ENCODE measurements at regions not wholly inside any gene's neighbourhood (a gene's known extent, or its start where the extent isn't known, plus 50 kb on each side); places are given as distances from the start of the nearest gene placed in this dataset.

GRCh38 chr13:78169386-78169785 is 250.8 kb upstream of the EDNRB start:
- intact Hi-C loops (cut with DNase I) = no loop called here
- no peak for DNase-seq
- WGBS, 2 donors = 31 to 57% methylated on average over 2 to 6 of the region's 6 CpGs

GRCh38 chr13:78168981-78169380 is 250.3 kb upstream of the EDNRB start:
- peaks cover 0 to 8% (median 0%) of the 10 kb centered on the region in 3 donors for H3K9me3 ChIP-seq
- TF ChIP-seq POLR2A (IDR thresholded peaks at IDR 0.05) = no peak
- no peak for TF ChIP-seq CTCF (IDR thresholded peaks at IDR 0.05)
- H3K4me3 ChIP-seq = no peak overlapping the region
- intact Hi-C loops (cut with DNase I) = no loop called here
- no peak for DNase-seq
- 0 to 54% methylated on average over 1 to 4 of the region's 4 CpGs for WGBS, 2 donors
- H3K36me3 ChIP-seq (replicated peaks in 1 of 2; ENCODE audit: insufficient read depth in 1 of 2, low read depth in 2 of 2) = no peaks in the 10 kb centered on the region
- ATAC-seq = no peak
- no peaks in the 10 kb centered on the region for H3K4me1 ChIP-seq
- no peak overlapping the region for H3K27ac ChIP-seq
- H3K27me3 ChIP-seq = no peaks in the 10 kb centered on the region

More at GRCh38 chr13:78169386-78169785, 250.8 kb upstream of the EDNRB start:
- no peak for ATAC-seq
- TF ChIP-seq POLR2A (IDR thresholded peaks at IDR 0.05) = no peak
- TF ChIP-seq CTCF (IDR thresholded peaks at IDR 0.05) = no peak
- Histone ChIP-seq H3K27me3 (no peaks in the 10 kb centered on the region), H3K27ac (no peak overlapping the region), H3K4me3 (no peak overlapping the region), H3K9me3 (peaks cover 0 to 8% (median 0%) of the 10 kb centered on the region in 3 donors), H3K4me1 (no peaks in the 10 kb centered on the region), H3K36me3 (replicated peaks in 1 of 2; ENCODE audit: insufficient read depth in 1 of 2, low read depth in 2 of 2) (no peaks in the 10 kb centered on the region)

GRCh38 chr13:78161266-78161665 is 242.6 kb upstream of the EDNRB start:
- DNase-seq (no peak), ATAC-seq (no peak)
- no peak overlapping the region for H3K4me3 ChIP-seq
- intact Hi-C loops (cut with DNase I) = no loop called here
- H3K27ac ChIP-seq = no peak overlapping the region
- H3K36me3 ChIP-seq (replicated peaks in 1 of 2; ENCODE audit: insufficient read depth in 1 of 2, low read depth in 2 of 2) = no peaks in the 10 kb centered on the region
- H3K9me3 ChIP-seq = no peaks in the 10 kb centered on the region
- TF ChIP-seq CTCF (IDR thresholded peaks at IDR 0.05) (no peak), POLR2A (IDR thresholded peaks at IDR 0.05) (no peak)
- H3K27me3 ChIP-seq = no peaks in the 10 kb centered on the region
- H3K4me1 ChIP-seq = no peaks in the 10 kb centered on the region

DNA sequence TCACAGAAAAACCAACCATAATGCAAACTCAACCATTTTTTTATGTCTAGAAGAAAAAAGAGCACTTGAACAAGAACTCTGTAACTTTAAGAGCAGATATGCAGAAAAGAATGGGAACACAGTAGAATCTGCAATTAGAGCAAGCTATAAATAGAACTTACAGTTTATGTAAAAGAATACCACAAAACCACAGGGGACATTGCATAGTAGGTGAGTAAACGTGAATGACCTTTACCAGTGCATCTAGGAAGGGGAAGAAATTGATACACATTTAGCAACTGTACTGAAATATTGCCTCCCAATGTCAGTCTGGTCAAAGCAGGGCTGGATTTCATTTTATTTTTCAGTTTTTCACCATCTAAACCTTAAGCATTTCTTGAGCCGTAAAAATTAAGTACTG is 242.2 kb upstream of the EDNRB start:
- ATAC-seq = no peak
- TF ChIP-seq CTCF (IDR thresholded peaks at IDR 0.05) (no peak), POLR2A (IDR thresholded peaks at IDR 0.05) (no peak)
- H3K27me3 ChIP-seq = no peaks in the 10 kb centered on the region
- H3K36me3 ChIP-seq (replicated peaks in 1 of 2; ENCODE audit: insufficient read depth in 1 of 2, low read depth in 2 of 2) = no peaks in the 10 kb centered on the region
- H3K27ac ChIP-seq = no peak overlapping the region
- H3K9me3 ChIP-seq = no peaks in the 10 kb centered on the region
- WGBS, 2 donors = 32 to 43% methylated on average over 2 of the region's 2 CpGs
- intact Hi-C loops (cut with DNase I) = no loop called here
- H3K4me1 ChIP-seq = no peaks in the 10 kb centered on the region
- no peak for DNase-seq
- no peak overlapping the region for H3K4me3 ChIP-seq

DNA sequence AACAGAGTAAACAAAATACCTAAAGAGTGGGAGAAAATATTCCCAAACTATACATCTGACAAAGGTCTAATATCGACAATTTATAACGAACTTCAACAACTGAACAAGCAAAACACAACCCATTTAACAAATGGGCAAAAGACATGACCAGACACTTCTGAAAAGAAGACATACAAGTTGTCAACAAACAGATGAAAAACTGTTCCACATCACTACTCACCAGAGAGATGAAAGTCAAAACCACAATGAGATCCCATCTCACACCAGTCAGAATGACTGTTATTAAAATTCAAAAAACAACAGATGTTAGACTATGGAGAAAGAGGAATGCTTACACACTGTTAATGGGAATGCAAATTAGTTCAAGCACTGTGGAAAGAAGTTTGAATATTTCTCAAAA is 233.8 kb upstream of the EDNRB start:
- Histone ChIP-seq H3K27me3 (peaks cover 0 to 4% of the 10 kb centered on the region in 2 donors), H3K4me1 (no peaks in the 10 kb centered on the region), H3K36me3 (replicated peaks in 1 of 2; ENCODE audit: insufficient read depth in 1 of 2, low read depth in 2 of 2) (no peaks in the 10 kb centered on the region), H3K4me3 (no peak overlapping the region), H3K27ac (no peak overlapping the region), H3K9me3 (no peaks in the 10 kb centered on the region)
- 84 to 85% methylated on average over 2 of the region's 2 CpGs for WGBS, 2 donors
- TF ChIP-seq CTCF (IDR thresholded peaks at IDR 0.05) = no peak
- no peak for TF ChIP-seq POLR2A (IDR thresholded peaks at IDR 0.05)
- DNase-seq = no peak
- intact Hi-C loops (cut with DNase I) = no loop called here
- no peak for ATAC-seq

Measured in body of pancreas (tissue), 4 donors.